ENCODE measurements at regions not wholly inside any gene's neighbourhood (a gene's known extent, or its start where the extent isn't known, plus 50 kb on each side); places are given as distances from the start of the nearest gene placed in this dataset.

GRCh38 chr3:14290631-14291385, 111.6 kb upstream of the SLC6A6 start:
- no peak overlapping the region for H2BK5ac ChIP-seq (ENCODE audit: insufficient read length, low read length)
- peak overlapping the region; percentile 22 for H3K18ac ChIP-seq (ENCODE audit: insufficient read length, low read depth, low read length)
- no peaks in the 10 kb centered on the region for H3K9me3 ChIP-seq (ENCODE audit: control insufficient read depth, low read depth, low read length)
- no peak overlapping the region; a peak in 1 of 7 replicates for H3K27ac Mint-ChIP-seq
- no peak overlapping the region for H4K8ac ChIP-seq (replicated peaks; ENCODE audit: insufficient read length, low read depth, low read length)
- H3K4me2 ChIP-seq (ENCODE audit: insufficient read depth, insufficient read length, low read length): no peak overlapping the region
- peaks cover 8% of the 10 kb centered on the region; the same call in 1 of the 2 replicates for H3K4me1 ChIP-seq (ENCODE audit: insufficient read depth, low read length)
- no peak for DNase-seq
- H3K27me3 Mint-ChIP-seq (ENCODE audit: low read depth): peaks cover 8% of the 10 kb centered on the region
- no peaks in the 10 kb centered on the region for H4K20me1 ChIP-seq (ENCODE audit: control insufficient read depth, insufficient read depth, insufficient read length)
- no peak overlapping the region for H3K56ac ChIP-seq (ENCODE audit: insufficient read length, low read depth, low read length)
- no peaks in the 10 kb centered on the region; a peak in 1 of 5 replicates for H3K9me3 Mint-ChIP-seq
- H3K79me2 ChIP-seq (ENCODE audit: insufficient read depth, low read length): no peaks in the 10 kb centered on the region
- no peak overlapping the region for H2BK120ac ChIP-seq (ENCODE audit: low read depth, low read length, poor library complexity, severe bottlenecking)
- TF ChIP-seq CTCF (conservative IDR thresholded peaks at IDR 0.05): no peak
- no peak overlapping the region for H2AFZ ChIP-seq (ENCODE audit: low read length)
- H3K23ac ChIP-seq (ENCODE audit: insufficient read length, low read depth, low read length): no peak overlapping the region
- no peaks in the 10 kb centered on the region for H3K79me1 ChIP-seq (ENCODE audit: insufficient read depth, low read depth, low read length, poor library complexity, severe bottlenecking)
- H2BK20ac ChIP-seq (ENCODE audit: low read depth, low read length, poor library complexity, severe bottlenecking): no peak overlapping the region
- no peak overlapping the region for H2AK5ac ChIP-seq (ENCODE audit: insufficient read length, low read length)
- no peak overlapping the region for H2BK15ac ChIP-seq (ENCODE audit: low read depth, low read length)
- H3K27ac ChIP-seq (ENCODE audit: insufficient read length, low read depth, low read length): no peak overlapping the region
- H4K91ac ChIP-seq (ENCODE audit: insufficient read length, low read depth, low read length): no peak overlapping the region
- H4K5ac ChIP-seq (ENCODE audit: insufficient read length, low read depth, low read length): no peak overlapping the region
- H2BK12ac ChIP-seq (ENCODE audit: insufficient read length, low read depth, low read length): no peak overlapping the region
- H3T11ph ChIP-seq (ENCODE audit: low read length): peak overlapping the region; percentile 60
- peaks cover 0 to 2% (median 0%) of the 10 kb centered on the region in 3 experiments; a peak in 2 of 7 replicates for H3K36me3 Mint-ChIP-seq (ENCODE audit: insufficient read depth in 1 of 3, low read depth in 3 of 3)
- H3K27me3 ChIP-seq (ENCODE audit: insufficient read depth, low read length): no peaks in the 10 kb centered on the region
- no peak overlapping the region for H3K4me3 Mint-ChIP-seq
- WGBS (ENCODE audit: extremely low coverage, insufficient read length, low lambda C conversion rate): no CpG with 5 or more reads among the region's 9 CpGs
- no peaks in the 10 kb centered on the region for H3K23me2 ChIP-seq (ENCODE audit: insufficient read length, low read depth, low read length, poor library complexity, severe bottlenecking)
- peaks cover 46 to 47% of the 10 kb centered on the region in 2 experiments for H3K4me1 Mint-ChIP-seq
- H3K9ac ChIP-seq (ENCODE audit: extremely low read depth, insufficient read length, low read length): no peak overlapping the region
- H3K14ac ChIP-seq (ENCODE audit: insufficient read depth, low read length): 0 out of 2 replicates have a peak overlapping the region, but pooled peaks have one; percentile 83
- H3K4ac ChIP-seq (ENCODE audit: low read depth, low read length): no peak overlapping the region
